ENCODE measurements at regions not wholly inside any gene's neighbourhood (a gene's known extent, or its start where the extent isn't known, plus 50 kb on each side); places are given as distances from the start of the nearest gene placed in this dataset.
"Not testable (repeated sequence)": the region's sequence is repeated elsewhere in the genome, so short reads cannot be mapped to it uniquely, and the experiment has no call there.

DNA sequence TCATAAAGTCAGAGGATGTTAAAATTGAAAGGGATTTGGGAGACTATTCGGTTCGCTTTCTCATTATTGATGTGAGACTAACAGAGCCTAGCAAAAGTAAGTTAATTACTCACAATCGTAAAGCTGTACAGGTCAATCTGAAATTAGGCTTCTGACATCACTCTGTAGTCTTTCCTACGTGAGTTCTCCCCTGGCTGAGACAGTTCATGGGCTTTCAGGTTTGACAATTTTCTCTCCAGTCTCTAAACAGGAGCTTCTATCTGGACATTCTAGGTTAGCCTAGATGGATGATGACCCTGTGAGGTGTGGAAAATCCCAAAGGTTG lies 77.5 kb upstream of the VKORC1L1 start:
- not testable (repeated sequence) for TF ChIP-seq EZH2 (IDR thresholded peaks at IDR 0.05; ENCODE audit: low read length, unreplicated experiment); EZH2phosphoT487 (IDR thresholded peaks at IDR 0.05; ENCODE audit: borderline replicate concordance, low read length)
- TF ChIP-seq, protein P1, sequence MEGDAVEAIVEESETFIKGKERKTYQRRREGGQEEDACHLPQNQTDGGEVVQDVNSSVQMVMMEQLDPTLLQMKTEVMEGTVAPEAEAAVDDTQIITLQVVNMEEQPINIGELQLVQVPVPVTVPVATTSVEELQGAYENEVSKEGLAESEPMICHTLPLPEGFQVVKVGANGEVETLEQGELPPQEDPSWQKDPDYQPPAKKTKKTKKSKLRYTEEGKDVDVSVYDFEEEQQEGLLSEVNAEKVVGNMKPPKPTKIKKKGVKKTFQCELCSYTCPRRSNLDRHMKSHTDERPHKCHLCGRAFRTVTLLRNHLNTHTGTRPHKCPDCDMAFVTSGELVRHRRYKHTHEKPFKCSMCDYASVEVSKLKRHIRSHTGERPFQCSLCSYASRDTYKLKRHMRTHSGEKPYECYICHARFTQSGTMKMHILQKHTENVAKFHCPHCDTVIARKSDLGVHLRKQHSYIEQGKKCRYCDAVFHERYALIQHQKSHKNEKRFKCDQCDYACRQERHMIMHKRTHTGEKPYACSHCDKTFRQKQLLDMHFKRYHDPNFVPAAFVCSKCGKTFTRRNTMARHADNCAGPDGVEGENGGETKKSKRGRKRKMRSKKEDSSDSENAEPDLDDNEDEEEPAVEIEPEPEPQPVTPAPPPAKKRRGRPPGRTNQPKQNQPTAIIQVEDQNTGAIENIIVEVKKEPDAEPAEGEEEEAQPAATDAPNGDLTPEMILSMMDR (conservative IDR thresholded peaks at IDR 0.05; ENCODE audit: low read depth, low read length), result not testable (repeated sequence)
